GM21381 (cell line): ENCODE measurements at regions not wholly inside any gene's neighbourhood (a gene's known extent, or its start where the extent isn't known, plus 50 kb on each side); places are given as distances from the start of the nearest gene placed in this dataset.

Source experiments
- ATAC-seq: cut with Tn5 transposase; IDR thresholded peaks from one replicate; pipeline ENCODE4 v1.9.1; 2021; ENCODE audit warnings: mild to moderate bottlenecking, moderate library complexity; ENCODE audit not compliant: unreplicated experiment

GRCh38 chr6:156028335-156029131 is 572.9 kb upstream of the NOX3 start:
- no peak for ATAC-seq

DNA sequence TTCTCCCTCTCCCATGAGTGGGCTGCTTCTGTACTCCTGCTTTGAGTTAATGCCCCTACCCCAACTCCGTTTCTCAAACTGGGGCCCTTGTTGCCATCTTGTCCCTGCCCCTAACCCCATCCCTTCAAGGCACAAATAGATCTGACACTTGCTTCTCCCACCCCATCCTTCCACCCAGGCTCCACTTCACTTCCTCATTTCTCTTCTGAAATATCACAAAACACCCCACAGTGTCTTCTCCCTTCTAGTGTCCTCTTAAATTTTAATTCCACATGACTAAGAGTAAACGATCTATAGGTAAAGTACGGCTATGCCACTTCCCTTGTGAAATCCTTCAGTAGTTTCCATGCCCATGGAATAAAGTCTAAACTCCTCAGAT is 571.6 kb upstream of the NOX3 start:
- no peak for ATAC-seq

DNA sequence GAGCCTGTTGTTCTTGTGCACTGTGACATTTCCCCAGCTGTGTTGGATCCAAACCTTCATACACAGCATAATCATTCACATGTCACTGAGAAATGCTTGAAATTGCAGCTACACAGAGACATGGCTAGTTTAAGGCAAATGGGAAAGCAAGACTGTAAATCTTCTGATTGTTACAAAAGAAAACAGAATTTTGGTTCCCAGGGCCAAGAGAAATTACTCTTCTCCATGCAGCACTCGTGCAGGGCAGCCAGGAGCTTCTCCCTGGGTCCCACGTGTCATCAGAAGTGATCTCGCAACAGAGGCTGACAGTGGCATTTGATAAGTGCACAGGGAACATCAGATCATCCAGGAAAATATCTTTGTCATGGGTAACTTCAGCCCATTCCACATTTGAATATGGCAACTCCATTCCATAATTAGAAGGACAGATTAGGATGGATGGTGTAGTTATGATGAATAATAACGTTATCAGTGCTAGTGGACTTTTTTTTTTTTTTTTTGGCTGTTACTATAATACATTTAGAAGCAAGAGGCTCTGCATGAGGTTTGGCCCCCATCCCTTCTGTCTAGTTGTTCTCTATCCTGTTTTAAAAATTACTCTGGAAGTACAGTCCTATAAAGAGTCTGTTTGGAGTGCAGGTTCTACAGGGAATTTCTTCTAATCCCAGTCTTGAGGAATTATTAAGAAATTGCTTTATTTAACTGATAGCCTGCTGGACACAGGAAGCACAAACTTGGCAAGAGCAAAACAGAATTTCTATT is 571.0 kb upstream of the NOX3 start:
- ATAC-seq = no peak

- ATAC-seq = no peak
These were observed 568.7 kb upstream of the NOX3 start for GRCh38 chr6:156024339-156024738.

- ATAC-seq = no peak
These were observed 566.2 kb upstream of the NOX3 start for GRCh38 chr6:156021746-156022396.

- ATAC-seq = no peak
These were observed 562.2 kb upstream of the NOX3 start for GRCh38 chr6:156017838-156018237.

DNA sequence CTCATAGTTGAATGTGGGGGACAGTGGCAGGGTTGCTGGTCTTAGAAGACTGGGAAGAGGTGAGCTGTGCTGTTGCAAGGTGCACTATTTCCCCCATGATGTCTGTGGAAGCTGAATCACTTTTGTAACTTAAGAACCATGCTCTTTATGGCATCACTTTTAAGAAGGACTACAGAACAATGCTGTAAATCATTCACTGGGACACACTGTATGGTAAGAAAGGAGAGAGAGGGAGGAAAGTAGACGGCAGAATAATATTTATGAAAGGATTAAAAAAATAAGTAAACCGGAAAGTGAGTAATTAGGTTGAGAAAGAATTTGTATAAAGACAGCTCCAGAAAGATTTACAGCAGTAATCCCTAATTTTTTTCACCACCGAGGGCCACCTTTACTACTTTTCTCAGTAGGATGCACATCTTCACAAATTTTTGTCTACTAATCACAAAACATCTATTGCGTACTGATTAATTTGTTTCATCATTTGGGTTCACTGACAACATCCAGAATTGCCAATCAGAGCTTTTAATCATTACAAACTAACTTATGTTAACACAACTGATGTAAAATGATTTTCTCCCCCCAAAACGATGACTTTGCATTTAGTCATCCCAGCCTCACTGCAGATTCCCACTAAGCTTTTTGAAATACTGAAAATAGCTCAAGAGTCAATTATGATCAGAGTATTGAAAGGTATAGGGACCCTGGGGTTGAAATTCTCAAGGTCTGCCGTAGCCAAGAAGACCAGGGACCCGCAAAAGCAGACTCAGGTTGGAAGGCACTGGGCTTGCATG is 560.7 kb upstream of the NOX3 start:
- ATAC-seq = no peak

DNA sequence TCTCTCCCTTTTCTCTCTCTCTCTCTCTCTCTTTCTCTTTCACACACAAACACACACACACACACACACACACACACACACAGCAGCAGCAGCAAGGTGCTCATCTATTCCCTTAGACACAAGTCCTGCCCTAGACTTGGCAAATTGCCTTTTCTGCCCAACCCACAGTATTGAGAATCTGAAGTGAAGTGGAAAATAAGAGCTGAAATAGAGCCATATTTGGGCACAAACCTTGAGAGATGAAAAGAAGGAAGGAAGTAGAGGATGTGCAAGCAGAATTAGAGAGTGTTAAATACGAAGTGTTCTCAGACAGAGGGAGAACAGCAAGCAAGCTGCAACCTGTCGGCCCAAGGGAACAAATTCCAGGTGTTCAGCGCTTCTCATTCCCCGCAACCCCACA is 557.5 kb upstream of the NOX3 start:
- ATAC-seq = no peak

DNA sequence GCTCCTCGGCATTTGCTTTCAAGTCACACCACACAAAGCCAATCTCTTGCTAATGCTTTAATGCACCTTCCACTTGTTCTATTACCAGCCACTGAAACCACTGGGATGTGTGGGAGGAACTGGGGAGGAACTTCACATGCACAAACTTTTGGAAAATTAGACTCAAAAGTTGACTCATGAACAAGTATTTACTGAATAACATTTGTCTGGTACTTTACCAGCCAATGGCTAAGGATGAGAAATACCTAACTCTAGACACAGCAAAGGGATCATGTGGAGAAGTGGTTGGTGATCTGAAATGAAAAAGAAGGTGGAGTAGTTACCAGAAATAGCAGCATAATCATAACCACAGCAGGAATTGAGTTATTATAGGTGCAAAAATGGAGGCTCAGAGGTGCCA is 554.0 kb upstream of the NOX3 start:
- no peak for ATAC-seq

DNA sequence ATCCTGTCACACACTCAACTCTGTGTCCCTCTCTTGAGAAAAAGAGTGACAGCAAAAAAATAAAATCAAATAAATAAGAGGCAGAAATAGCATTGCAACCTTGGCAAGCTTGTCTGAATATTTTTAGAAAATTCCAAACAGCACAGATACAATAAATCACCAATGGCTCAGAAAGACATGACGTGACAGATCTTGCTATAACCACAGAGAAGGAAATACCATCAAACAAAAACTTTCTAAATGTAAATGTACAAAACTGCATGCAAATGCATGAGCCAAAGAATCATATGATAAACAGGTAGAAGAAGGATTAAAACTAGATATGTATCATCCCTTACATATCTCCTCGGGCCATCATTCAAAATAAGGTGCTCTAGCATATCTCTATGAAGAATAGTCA is 549.2 kb upstream of the NOX3 start:
- no peak for ATAC-seq

GRCh38 chr6:155996151-155996550 is 540.5 kb upstream of the NOX3 start:
- no peak for ATAC-seq

DNA sequence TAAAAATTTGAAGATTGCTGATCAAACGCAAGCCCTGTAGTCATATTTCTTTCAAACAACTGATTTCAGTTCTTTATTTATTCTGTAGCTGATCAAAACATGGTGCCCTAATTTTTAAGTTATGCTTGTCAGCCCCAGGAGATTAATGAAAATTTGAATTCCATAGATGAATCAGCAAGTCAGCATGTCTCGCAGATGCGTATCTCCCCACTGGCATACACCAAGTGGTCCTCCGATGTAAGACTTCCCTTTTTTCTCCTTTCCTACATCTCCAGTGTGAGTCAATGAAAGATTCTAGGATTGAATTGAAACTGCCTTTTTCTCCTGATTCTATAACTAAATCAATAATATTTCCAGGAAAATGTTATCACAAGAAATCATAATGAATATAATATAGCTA is 539.6 kb upstream of the NOX3 start:
- no peak for ATAC-seq

- no peak for ATAC-seq
These were observed 538.4 kb upstream of the NOX3 start for GRCh38 chr6:155994086-155994485.

DNA sequence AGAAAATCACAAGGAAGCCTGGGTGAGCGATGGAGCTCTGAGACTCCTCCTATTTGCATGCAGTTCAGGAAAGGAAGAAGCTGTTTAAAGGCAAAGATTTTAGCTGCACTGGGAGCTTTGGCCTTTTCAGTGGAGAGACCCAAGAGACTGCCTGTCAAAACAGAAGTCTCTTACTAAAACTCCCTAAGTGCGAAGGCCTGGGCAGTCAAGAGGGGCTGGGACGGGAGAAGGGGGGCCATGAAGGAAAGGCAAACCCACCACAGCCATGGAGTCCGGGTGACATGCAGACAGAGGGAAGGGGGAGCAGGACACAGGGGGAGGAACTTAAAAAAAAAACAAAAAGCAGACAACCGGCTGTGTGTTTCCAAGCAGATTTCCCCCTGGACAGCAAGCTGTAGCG is 537.6 kb upstream of the NOX3 start:
- ATAC-seq = no peak

DNA sequence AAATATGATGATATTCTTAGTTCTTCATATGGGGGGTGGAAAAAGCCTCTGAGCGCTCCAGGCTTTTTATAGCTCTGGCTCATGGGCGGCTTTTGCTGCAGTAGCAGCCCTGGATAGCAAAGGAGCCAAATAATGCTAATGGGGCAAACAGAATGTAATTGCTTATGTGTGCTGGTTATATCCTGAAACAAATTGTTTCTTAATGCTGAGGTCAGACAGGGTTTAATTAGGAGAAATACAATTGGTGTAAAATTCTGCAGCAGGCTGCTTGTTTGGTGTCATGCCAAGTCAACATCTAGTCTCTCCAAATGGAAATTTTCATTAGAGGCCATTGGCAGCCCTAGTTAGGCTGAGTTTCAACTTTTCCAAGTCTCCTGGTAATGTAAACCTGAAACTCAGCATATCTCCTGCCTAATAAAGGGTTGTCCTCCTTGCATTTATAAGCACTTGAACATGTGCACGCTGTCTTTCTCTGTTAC is 530.1 kb upstream of the NOX3 start:
- no peak for ATAC-seq

DNA sequence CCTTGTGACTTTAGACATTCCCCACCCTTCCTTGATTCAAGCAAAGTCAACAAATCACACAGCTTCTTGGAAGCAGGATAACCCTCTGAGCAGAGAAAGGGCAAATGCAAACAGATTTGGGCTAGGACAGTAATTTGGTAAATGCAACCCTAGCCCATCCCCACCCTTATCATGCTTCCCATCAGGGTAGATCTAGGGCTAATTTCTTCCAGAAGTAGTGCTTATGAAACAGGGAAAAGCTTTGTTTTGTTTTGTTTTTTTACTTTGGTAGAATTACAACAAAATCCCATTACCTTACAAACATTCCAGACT is 525.1 kb upstream of the NOX3 start:
- no peak for ATAC-seq

DNA sequence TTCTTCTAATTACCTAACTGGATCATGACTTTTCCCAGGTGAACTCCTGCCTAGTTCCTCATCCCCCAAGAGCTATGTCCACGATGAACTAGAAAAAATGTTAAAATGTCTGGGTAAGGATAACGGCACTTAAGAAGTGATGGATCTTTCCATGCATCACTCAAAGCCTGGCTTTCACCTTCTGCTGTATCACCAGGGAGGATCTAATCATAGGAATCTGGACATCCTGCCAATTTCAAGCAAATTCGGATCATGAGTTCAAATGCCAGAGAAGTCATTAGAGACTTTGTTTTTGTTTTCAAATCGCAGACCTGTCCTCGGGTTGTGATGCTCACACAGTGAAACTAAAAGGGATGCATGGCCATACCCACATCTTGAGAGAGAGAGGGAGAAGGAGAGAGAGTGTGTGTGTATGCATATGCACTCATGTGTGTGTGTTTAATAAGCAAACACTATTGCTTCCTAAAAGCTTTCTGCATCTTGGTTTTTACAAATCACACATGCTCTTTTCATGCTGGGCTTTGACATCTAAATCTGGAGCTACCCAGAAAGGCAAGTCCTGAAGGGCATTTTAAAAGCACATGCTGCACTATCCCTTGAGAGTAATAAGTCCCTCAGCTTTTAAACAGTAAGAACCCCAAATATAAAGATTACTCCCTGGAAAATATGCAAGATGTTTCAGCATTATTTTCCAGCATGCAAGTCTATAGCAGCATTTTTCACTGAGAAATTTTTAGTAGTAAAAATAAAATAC is 524.6 kb upstream of the NOX3 start:
- no peak for ATAC-seq

GRCh38 chr6:155975506-155975905 is 519.9 kb upstream of the NOX3 start:
- no peak for ATAC-seq

DNA sequence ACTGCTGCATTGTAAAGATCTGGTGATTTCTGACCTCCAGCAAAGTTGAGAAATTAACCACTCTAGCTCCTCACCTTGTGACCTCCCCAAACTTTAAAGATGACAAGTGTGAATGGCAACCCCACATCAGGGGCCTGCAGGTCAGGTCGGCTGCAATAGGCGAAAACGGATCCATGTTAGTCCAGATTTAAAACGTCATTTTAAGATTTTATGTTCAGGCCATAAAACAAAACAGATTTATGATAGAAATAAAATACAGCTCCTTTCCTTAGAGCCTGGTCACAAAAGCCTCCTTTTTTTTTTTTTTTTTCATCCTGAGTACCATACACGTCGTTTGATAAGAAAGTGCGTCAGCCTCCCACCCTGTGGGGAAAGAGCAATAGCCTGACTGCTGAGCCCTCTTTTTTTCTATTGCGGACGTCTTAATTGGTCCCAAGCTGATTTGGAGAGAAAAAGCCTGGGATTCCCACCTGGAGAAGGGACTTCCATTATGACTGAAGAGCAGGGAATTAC is 519.2 kb upstream of the NOX3 start:
- no peak for ATAC-seq

DNA sequence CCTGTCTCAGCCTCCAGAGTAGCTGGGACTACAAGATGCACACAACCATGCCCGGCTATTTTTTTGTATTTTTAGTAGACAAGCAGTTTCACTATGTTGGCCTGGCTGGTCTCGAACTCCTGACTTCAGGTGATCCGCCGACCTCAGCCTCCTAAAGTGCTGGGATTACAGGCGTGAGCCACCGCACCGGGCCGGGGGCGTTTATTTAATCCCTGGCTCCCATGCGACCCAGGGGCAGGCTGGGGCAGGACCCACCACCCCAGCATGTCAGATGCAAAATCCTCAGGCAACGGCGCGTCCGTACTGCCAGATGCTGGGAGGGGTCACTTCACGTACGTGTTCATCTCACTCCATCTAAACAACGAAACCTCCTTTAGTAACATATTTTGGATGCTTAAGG is 518.7 kb upstream of the NOX3 start:
- ATAC-seq = no peak
